HepG2 (cell line): ENCODE measurements at regions not wholly inside any gene's neighbourhood (a gene's known extent, or its start where the extent isn't known, plus 50 kb on each side); places are given as distances from the start of the nearest gene placed in this dataset.

Source experiments
- AGO1 ChIP-seq: fragments of 200-400 bp; formaldehyde crosslinking; IDR thresholded peaks from 2 replicates; pipeline ENCODE4 v1.6.1; 2017; ENCODE audit warnings: mild to moderate bottlenecking, low read depth, low read length, moderate library complexity; ENCODE audit not compliant: poor library complexity, severe bottlenecking
- KDM2A ChIP-seq: sonication (generic); formaldehyde crosslinking; IDR thresholded peaks from 2 replicates; pipeline ENCODE4 v1.4.0; 2020; ENCODE audit warnings: low read depth, missing genetic modification reagents, borderline replicate concordance
- MIER2 ChIP-seq: IDR thresholded peaks from 2 replicates; pipeline ENCODE4 v1.6.1; 2016; ENCODE audit warnings: missing biosample characterization, missing genetic modification reagents
- NCOA2 ChIP-seq: sonication (generic); formaldehyde crosslinking; IDR thresholded peaks from 2 replicates; pipeline ENCODE4 v1.8.0; 2022; ENCODE audit warnings: inconsistent platforms
- NFAT5 ChIP-seq: sonication (generic); formaldehyde crosslinking; IDR thresholded peaks from 2 replicates; pipeline ENCODE4 v1.4.0; 2020; ENCODE audit warnings: missing genetic modification reagents
- NFRKB ChIP-seq: fragments of 450-650 bp; IDR thresholded peaks from 2 replicates; pipeline ENCODE4 v1.6.1; 2017
- PAX8 ChIP-seq: sonication (generic); formaldehyde crosslinking; IDR thresholded peaks from 2 replicates; pipeline ENCODE4 v1.8.0; 2022; ENCODE audit warnings: mild to moderate bottlenecking, missing genetic modification reagents, borderline replicate concordance
- PCBP1 ChIP-seq: fragments of 200-400 bp; formaldehyde crosslinking; IDR thresholded peaks from 2 replicates; pipeline ENCODE4 v1.6.1; 2017; ENCODE audit warnings: mild to moderate bottlenecking, low read depth, low read length, borderline replicate concordance
- PTBP1 ChIP-seq: fragments of 200-400 bp; formaldehyde crosslinking; IDR thresholded peaks from 2 replicates; pipeline ENCODE4 v1.6.1; 2018; ENCODE audit warnings: low read length, low read depth; ENCODE audit not compliant: poor library complexity, severe bottlenecking
- SOX13 ChIP-seq, 3 experiments: fragments of 450-650 bp in 1 of 3; sonication (generic) in 1 of 3; formaldehyde crosslinking in 1 of 3; IDR thresholded peaks in 2 of 3; conservative IDR thresholded peaks in 1 of 3; 2 replicates each; pipeline versions ENCODE4 v1.5.0 to v1.6.1; 2016 to 2020; ENCODE audit warnings: antibody characterized with exemption in 1 of 3, mild to moderate bottlenecking in 1 of 3, missing compliant biosample characterization in 1 of 3, missing genetic modification reagents in 1 of 3, moderate library complexity in 1 of 3
- SRSF9 ChIP-seq: fragments of 200-400 bp; formaldehyde crosslinking; IDR thresholded peaks from 2 replicates; pipeline ENCODE4 v1.6.1; 2018; ENCODE audit warnings: borderline replicate concordance, mild to moderate bottlenecking, low read depth, low read length; ENCODE audit not compliant: insufficient read depth, poor library complexity, severe bottlenecking
- ZNF362 ChIP-seq: sonication (generic); formaldehyde crosslinking; IDR thresholded peaks from 2 replicates; pipeline ENCODE4 v1.4.0; 2020; ENCODE audit warnings: missing genetic modification reagents, mild to moderate bottlenecking, borderline replicate concordance
- ZNF484 ChIP-seq: sonication (generic); formaldehyde crosslinking; IDR thresholded peaks from 2 replicates; pipeline ENCODE4 v1.5.1; 2020; ENCODE audit warnings: mild to moderate bottlenecking, low read depth, missing genetic modification reagents, borderline replicate concordance
- ZNF550 ChIP-seq: sonication (generic); formaldehyde crosslinking; IDR thresholded peaks from 2 replicates; pipeline ENCODE4 v1.4.0; 2020; ENCODE audit warnings: mild to moderate bottlenecking, missing genetic modification reagents, borderline replicate concordance
- ZNF589 ChIP-seq: sonication (generic); formaldehyde crosslinking; conservative IDR thresholded peaks from 2 replicates; pipeline ENCODE4 v1.8.0; 2022; ENCODE audit warnings: mild to moderate bottlenecking, moderate library complexity, missing genetic modification reagents
- ZNF644 ChIP-seq: IDR thresholded peaks from 2 replicates; pipeline ENCODE4 v1.6.1; 2016; ENCODE audit warnings: low read depth
- TF ChIP-seq, protein P1 (sequence below): sonication (generic); formaldehyde crosslinking; IDR thresholded peaks from 2 replicates; pipeline ENCODE4 v1.9.0; 2021; ENCODE audit warnings: missing genetic modification reagents, borderline replicate concordance

- TF ChIP-seq, protein P1, sequence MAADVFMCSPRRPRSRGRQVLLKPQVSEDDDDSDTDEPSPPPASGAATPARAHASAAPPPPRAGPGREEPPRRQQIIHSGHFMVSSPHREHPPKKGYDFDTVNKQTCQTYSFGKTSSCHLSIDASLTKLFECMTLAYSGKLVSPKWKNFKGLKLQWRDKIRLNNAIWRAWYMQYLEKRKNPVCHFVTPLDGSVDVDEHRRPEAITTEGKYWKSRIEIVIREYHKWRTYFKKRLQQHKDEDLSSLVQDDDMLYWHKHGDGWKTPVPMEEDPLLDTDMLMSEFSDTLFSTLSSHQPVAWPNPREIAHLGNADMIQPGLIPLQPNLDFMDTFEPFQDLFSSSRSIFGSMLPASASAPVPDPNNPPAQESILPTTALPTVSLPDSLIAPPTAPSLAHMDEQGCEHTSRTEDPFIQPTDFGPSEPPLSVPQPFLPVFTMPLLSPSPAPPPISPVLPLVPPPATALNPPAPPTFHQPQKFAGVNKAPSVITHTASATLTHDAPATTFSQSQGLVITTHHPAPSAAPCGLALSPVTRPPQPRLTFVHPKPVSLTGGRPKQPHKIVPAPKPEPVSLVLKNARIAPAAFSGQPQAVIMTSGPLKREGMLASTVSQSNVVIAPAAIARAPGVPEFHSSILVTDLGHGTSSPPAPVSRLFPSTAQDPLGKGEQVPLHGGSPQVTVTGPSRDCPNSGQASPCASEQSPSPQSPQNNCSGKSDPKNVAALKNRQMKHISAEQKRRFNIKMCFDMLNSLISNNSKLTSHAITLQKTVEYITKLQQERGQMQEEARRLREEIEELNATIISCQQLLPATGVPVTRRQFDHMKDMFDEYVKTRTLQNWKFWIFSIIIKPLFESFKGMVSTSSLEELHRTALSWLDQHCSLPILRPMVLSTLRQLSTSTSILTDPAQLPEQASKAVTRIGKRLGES (CRISPR knock-in tag) = no peak
- TF ChIP-seq NCOA2 (CRISPR knock-in tag) (0 out of 2 replicates have a peak, but pooled peaks have one; percentile 17), SRSF9 (no peak), NFAT5 (CRISPR knock-in tag) (0 out of 2 replicates have a peak, but pooled peaks have one; percentile 24), MIER2 (CRISPR knock-in tag) (no peak), ZNF589 (no peak), ZNF644 (CRISPR knock-in tag) (no peak), PTBP1 (no peak), PAX8 (CRISPR knock-in tag) (no peak), ZNF484 (CRISPR knock-in tag) (no peak), KDM2A (CRISPR knock-in tag) (no peak), ZNF362 (peak; percentile 47; the same call in 1 of the 2 replicates), ZNF550 (CRISPR knock-in tag) (no peak), NFRKB (no peak), AGO1 (no peak), PCBP1 (no peak), SOX13 (IDR thresholded peaks at IDR 0.05) (no peak), SOX13 (CRISPR knock-in tag; conservative IDR thresholded peaks at IDR 0.05 in 1 of 2, IDR thresholded peaks at IDR 0.05 in 1 of 2) (peak in 1 of 2 experiments; percentile 26; a peak in 1 of 4 replicates)
Measured at GRCh38 chr4:13990596-13991589, 363.4 kb upstream of the BOD1L1 start (continued).
